Cardiac septum (tissue), 1 donor: ENCODE measurements at regions not wholly inside any gene's neighbourhood (a gene's known extent, or its start where the extent isn't known, plus 50 kb on each side); places are given as distances from the start of the nearest gene placed in this dataset.

Experiments
- DNase-seq: peaks from one replicate; pipeline ENCODE4 v3.0.0-alpha.2; 2020; ENCODE audit warnings: low spot score
- intact Hi-C: fragments of 100-400 bp; cut with DNase I; formaldehyde crosslinking; loops from one replicate; pipeline ENCODE4 v1.14.0; 2022
- donor health status: DM: no; HTN: no; CAD: no.

DNA sequence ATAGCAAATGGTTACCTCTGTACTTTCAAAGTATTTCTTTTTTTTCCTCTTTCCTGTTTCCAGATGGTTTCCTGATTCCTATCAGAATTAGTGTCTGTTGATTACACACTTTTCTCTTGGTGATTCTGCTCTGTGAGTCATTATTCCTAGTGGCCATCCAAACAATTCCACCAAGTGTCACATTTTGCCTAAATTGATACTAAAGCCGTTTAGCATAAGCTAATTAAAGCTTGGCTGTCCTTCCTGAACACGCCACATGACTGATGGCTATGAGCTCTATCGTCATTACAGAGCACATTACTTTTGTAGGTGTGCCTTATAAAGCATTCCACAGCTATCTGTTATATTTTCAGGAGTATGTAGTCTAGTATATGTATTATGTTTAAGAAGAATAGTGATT, 671.2 kb downstream of the CDH8 start:
- intact Hi-C loops: no loop called here

GRCh38 chr16:61362585-61362984, 673.7 kb downstream of the CDH8 start:
- no peak for DNase-seq
- intact Hi-C loops: no loop called here

More for the DNA sequence above, 671.2 kb downstream of the CDH8 start:
- no peak for DNase-seq

DNA sequence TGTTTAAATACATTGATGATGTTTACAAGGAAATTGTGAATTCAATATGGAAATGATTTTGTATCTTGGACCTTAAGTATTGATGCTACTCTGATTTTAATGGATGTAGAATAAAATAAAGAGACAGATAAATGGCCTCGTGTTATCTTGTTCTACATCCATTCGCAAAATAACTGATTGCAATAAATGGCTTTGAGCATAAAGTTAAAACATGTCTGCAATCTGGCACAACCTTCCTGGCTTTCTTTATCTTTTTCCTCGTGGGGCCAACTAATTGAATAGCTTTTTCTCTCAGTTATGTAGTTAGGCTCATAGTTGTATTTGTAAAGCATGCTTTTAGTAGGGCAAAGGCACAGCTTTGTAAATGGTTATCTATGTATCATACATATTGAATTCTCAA, 691.4 kb downstream of the CDH8 start:
- no peak for DNase-seq
- intact Hi-C loops: no loop called here

GRCh38 chr16:61332461-61332860, 703.8 kb downstream of the CDH8 start:
- no peak for DNase-seq
- intact Hi-C loops: no loop called here

GRCh38 chr16:61324044-61324443, 712.2 kb downstream of the CDH8 start:
- DNase-seq: no peak
- intact Hi-C loops: no loop called here

DNA sequence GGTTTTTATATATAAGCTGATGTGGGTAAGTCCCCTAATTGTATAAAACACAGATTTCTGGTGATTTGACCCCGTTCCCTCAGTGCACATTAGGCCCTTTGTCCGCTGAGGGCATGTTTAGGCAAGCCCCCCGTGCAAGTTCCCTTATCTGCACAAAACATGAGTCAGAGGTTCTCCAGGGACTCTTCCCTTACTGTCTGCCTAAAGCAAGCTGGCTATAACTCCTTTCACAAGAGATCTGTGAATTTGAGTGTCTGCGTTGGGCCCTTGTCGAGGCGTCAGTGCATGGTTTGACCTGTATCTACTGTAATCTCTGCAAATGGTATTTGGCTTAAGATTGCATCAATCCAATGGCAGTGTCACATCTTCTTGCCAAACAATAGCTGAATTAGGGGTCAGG, 712.8 kb downstream of the CDH8 start:
- no peak for DNase-seq
- intact Hi-C loops: no loop called here

DNA sequence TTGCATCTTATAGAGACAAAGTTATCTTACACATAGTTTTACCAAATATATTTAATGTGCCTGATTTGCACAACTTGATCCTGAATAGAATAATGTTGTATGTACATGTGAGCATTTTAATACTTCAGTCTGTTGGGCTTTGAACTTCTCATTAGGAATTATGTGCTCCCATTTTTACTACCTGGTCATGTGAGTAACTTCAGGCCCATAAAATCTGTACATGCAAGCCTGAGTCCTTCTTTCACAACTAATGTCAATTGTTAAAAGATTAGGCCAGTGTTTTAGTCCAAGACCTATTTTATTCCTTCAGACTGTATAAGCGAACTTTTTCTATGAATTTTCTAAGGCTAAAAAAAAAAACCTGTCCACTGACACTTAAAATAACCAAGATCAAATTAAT, 715.4 kb downstream of the CDH8 start:
- no peak for DNase-seq
- intact Hi-C loops: no loop called here

- intact Hi-C loops: no loop called here
- no peak for DNase-seq
These were observed 722.3 kb downstream of the CDH8 start for GRCh38 chr16:61313931-61314330.

- intact Hi-C loops: no loop called here
- DNase-seq: no peak
These were observed 726.9 kb downstream of the CDH8 start for GRCh38 chr16:61309386-61309785.

GRCh38 chr16:61306204-61306603, 730.0 kb downstream of the CDH8 start:
- intact Hi-C loops: no loop called here
- no peak for DNase-seq

GRCh38 chr16:61296814-61297213, 739.4 kb downstream of the CDH8 start:
- DNase-seq: no peak
- intact Hi-C loops: no loop called here

DNA sequence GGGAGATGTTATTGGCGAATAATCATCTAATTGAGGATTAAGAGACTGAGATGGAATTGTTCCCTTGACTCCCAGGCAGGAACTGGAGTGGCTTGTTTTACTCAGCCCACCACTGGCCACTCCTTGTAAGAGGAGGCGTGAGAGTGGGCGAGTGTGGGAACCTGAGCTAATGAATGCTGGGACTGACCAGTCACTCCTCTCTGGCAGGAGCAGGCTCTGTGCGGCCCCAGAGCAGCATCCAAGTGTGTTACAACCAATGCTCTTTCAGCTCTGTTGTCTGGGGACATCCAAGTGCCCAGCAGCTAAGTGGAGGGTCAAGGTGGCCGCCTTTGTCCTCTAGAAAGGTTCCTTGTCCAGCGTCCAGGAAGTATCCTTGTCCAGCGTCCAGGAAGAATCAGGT, 739.9 kb downstream of the CDH8 start:
- intact Hi-C loops: no loop called here
- DNase-seq: no peak

DNA sequence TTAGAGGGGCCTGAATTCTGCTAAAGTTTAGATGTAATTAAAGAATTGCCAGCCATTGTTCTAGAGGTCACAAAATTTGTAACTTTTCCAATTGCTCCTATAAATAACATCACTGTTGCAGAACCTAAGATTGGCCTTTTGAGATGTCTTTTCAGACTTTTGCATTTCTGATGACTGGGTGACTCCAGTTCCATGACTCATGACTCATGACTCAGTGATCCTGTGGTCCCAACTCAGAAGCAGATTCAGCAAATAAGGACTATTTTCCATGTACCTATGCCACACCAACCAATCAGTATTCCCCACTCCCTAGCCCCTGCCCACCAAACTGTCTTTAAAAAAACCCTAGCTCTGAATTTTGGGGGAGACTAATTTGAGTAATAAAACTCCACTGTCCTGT, 740.9 kb downstream of the CDH8 start:
- no peak for DNase-seq

GRCh38 chr16:61289141-61289540, 747.1 kb downstream of the CDH8 start:
- no peak for DNase-seq
- intact Hi-C loops: no loop called here

More for the DNA sequence above, 740.9 kb downstream of the CDH8 start:
- intact Hi-C loops: no loop called here

DNA sequence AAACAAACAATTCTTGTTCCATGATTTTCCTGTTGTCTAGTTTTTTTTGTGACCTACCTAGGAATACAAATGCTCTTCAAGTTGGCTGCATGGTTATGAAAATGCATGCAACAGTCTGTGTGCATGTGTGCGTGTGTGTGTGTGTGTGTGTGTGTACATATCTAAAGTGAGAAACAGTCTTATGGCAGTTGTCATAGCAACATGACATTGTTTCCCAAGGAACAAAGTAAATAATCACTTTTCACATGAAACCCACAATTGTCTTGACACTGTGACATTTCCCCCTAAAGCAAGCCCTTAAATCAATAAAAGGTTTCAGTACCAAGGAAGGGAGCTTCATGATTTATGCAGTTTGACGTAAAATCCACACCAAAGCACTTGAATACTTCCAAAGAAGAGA, 758.4 kb downstream of the CDH8 start:
- intact Hi-C loops: no loop called here
- no peak for DNase-seq

GRCh38 chr16:61274211-61274610, 762.0 kb downstream of the CDH8 start:
- peak; percentile 71 for DNase-seq
- intact Hi-C loops: no loop called here

DNA sequence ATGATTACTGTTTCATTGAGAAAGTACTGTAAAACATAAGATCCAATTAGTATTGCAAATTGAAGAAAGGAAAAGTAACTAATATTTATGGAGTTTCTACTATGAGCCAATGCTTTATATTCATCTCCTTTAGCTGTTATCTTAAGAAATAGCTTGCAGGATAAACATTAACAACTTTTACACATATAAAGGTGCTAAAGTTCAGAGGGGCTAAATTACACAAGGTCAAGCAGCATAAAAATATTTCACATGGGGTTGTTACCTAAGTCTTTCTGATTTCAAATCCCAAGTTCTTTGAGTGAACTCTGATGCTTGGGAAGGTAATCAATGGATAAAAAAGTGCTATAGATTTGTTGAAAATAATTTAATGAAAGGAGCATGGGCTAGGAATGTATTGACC, 765.5 kb downstream of the CDH8 start:
- intact Hi-C loops: no loop called here

GRCh38 chr16:61263400-61263799, 772.8 kb downstream of the CDH8 start:
- intact Hi-C loops: no loop called here
- no peak for DNase-seq

More for the DNA sequence above, 765.5 kb downstream of the CDH8 start:
- DNase-seq: no peak

DNA sequence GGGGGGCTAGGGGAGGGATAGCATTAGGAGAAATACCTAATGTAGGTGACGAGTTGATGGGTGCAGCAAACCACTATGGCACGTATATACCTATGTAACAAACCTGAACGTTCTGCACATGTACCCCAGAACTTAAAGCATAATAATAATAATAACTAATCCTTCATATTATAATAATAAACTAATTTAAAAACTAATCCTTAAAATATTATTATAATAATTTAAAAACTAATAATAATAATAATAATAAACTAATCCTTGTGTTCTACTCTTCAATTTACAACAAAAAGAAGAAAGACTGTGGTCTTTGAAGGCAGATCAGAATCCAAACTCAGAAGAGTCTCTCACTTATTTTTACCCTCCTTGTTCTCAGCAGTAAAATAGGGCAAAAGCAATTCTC, 774.9 kb downstream of the CDH8 start:
- intact Hi-C loops: no loop called here
- DNase-seq: no peak

- intact Hi-C loops: no loop called here
- DNase-seq: no peak
These were observed 789.6 kb downstream of the CDH8 start for GRCh38 chr16:61246592-61246991.

DNA sequence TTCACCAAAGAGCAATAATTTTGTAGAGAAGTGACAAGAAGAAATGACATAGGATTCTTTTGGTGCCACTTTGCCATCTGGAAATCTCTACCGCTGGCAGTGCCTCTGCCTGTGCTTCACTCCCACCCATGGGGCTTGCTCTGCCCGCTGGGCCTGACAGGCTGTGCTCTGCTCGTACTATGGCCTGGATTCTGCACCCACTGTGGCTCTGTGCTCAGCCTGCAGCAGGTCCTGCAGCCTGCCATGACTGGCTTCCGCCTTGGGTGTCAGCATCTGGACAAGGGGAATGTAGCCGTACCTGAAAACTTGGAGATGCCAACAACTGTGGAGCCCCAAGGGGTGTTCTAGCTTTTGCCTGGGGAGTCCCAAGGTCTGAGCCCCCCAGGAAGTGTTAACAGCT, 792.3 kb downstream of the CDH8 start:
- no peak for DNase-seq
- intact Hi-C loops: no loop called here

DNA sequence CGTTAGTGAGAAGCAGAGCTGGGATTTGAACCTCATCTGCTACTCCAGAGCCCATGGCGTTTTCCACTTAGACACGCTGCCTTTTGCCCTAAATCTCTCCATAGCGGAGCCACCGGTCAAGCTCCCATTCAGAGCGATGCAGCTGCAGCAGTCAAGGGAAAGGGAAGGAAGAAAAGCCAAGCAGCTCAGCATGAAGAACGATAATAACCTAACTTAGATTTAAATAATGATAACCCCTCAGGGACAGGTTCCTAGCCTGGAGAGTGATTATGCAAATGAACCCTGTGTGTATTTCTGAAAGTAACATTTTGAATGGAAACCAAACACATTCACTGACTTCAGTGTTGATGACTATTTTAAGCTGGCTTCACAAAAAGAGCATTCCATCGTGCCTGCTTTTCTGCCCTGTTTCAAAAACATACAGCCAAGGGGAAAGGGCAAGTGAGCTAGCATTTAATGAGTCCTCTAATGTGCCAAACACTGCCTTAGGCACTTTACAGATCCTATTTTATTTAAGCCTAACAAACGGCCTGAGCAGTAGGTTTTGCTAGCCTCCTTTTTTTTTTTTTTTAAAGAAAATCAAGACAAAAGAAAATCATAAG, 798.3 kb downstream of the CDH8 start:
- no peak for DNase-seq
- intact Hi-C loops: no loop called here
